Uterus (tissue), 3 donors: ENCODE measurements at regions not wholly inside any gene's neighbourhood (a gene's known extent, or its start where the extent isn't known, plus 50 kb on each side); places are given as distances from the start of the nearest gene placed in this dataset.
"Not testable (repeated sequence)": the region's sequence is repeated elsewhere in the genome, so short reads cannot be mapped to it uniquely, and the experiment has no call there.

ENCODE experiments used
- DNase-seq, 2 donors: peaks; one replicate each; pipeline ENCODE4 v3.0.0-alpha.2; 2019 to 2020
- H3K27ac ChIP-seq, 2 donors: fragments of 200-600 bp; sonication (generic); 1 replicate in 1 of 2; 2 replicates in 1 of 2; pipeline ENCODE4 v1.5.1; 2016 to 2018
- H3K27me3 ChIP-seq, 2 donors: fragments of 200-600 bp; sonication (generic); one replicate each; pipeline ENCODE4 v1.5.1; 2018 to 2019; ENCODE audit warnings: control low read depth in 1 of 2
- H3K36me3 ChIP-seq, 2 donors: fragments of 200-600 bp; sonication (generic); one replicate each; pipeline ENCODE4 v1.5.1; 2019; ENCODE audit warnings: control low read depth in 1 of 2
- H3K4me1 ChIP-seq, 2 donors: fragments of 200-600 bp; sonication (generic); one replicate each; pipeline ENCODE4 v1.5.1; 2018 to 2019; ENCODE audit warnings: control low read depth in 1 of 2
- H3K4me3 ChIP-seq, 2 donors: fragments of 200-600 bp; sonication (generic); 1 replicate in 1 of 2; 2 replicates in 1 of 2; pipeline ENCODE4 v1.5.1; 2018 to 2019; ENCODE audit warnings: mild to moderate bottlenecking in 1 of 2
- H3K9me3 ChIP-seq, 2 donors: fragments of 200-600 bp; sonication (generic); one replicate each; pipeline ENCODE4 v1.5.1; 2019; ENCODE audit warnings: control low read depth in 1 of 2
- intact Hi-C: fragments of 100-400 bp; cut with DNase I; formaldehyde crosslinking; loops from one replicate; pipeline ENCODE4 v1.15.1; 2023; ENCODE audit warnings: low total_unique reads
- donor health status: DM: yes; HTN: yes; CAD: no.

- intact Hi-C loops, H3K9me3 ChIP-seq, H3K4me1 ChIP-seq, H3K27ac ChIP-seq, DNase-seq, H3K4me3 ChIP-seq, H3K27me3 ChIP-seq, H3K36me3 ChIP-seq: not testable (repeated sequence)
Measured at GRCh38 chr1:206256935-206257334, 53.6 kb downstream of the SRGAP2 start.

- H3K4me3 ChIP-seq, H3K27ac ChIP-seq, intact Hi-C loops, DNase-seq, H3K4me1 ChIP-seq, H3K36me3 ChIP-seq, H3K9me3 ChIP-seq, H3K27me3 ChIP-seq: not testable (repeated sequence)
Measured at GRCh38 chr1:206261473-206261872, 58.1 kb downstream of the SRGAP2 start.

- H3K27me3 ChIP-seq, DNase-seq, H3K36me3 ChIP-seq, H3K4me1 ChIP-seq, H3K9me3 ChIP-seq, H3K4me3 ChIP-seq, intact Hi-C loops, H3K27ac ChIP-seq: not testable (repeated sequence)
Measured at GRCh38 chr1:206262424-206262823, 59.1 kb downstream of the SRGAP2 start.

- DNase-seq, H3K27me3 ChIP-seq, H3K36me3 ChIP-seq, intact Hi-C loops, H3K4me3 ChIP-seq, H3K9me3 ChIP-seq, H3K27ac ChIP-seq, H3K4me1 ChIP-seq: not testable (repeated sequence)
Measured at GRCh38 chr1:206264916-206265315, 61.6 kb downstream of the SRGAP2 start.

- intact Hi-C loops = not testable (repeated sequence)
Measured at GRCh38 chr1:206271153-206271552, 67.8 kb downstream of the SRGAP2 start.

DNA sequence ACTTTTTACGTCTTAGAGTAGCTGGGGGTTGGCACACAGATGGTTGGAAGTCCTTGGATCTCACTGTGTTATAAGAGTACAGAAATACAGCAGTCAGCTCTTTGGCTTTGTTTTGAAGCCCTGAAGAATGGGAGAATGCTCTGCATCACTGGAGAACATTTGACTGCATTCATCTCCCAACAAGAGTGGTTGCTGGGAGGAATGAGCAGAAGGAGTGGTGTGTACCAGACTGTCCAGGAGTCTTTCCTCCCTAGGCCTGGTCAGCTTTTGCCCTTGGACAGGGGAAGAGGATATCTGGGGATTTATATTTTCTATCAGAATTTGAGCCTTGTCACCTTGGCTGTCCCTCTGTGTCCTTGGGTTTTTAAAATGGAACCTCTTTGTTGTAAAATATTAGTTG is 69.8 kb downstream of the SRGAP2 start:
- DNase-seq, intact Hi-C loops, H3K4me1 ChIP-seq, H3K9me3 ChIP-seq, H3K36me3 ChIP-seq, H3K4me3 ChIP-seq, H3K27me3 ChIP-seq, H3K27ac ChIP-seq: not testable (repeated sequence)

More at GRCh38 chr1:206271153-206271552, 67.8 kb downstream of the SRGAP2 start:
- not testable (repeated sequence) for H3K4me1 ChIP-seq, DNase-seq, H3K36me3 ChIP-seq, H3K9me3 ChIP-seq, H3K27ac ChIP-seq, H3K4me3 ChIP-seq, H3K27me3 ChIP-seq

- H3K27me3 ChIP-seq, H3K4me3 ChIP-seq, H3K4me1 ChIP-seq, DNase-seq, H3K27ac ChIP-seq, H3K9me3 ChIP-seq, H3K36me3 ChIP-seq, intact Hi-C loops: not testable (repeated sequence)
Measured at GRCh38 chr1:206276143-206276542, 72.8 kb downstream of the SRGAP2 start.

GRCh38 chr1:206278683-206279082 is 75.3 kb downstream of the SRGAP2 start:
- H3K27ac ChIP-seq, H3K36me3 ChIP-seq, DNase-seq, H3K9me3 ChIP-seq, H3K4me1 ChIP-seq, H3K27me3 ChIP-seq, H3K4me3 ChIP-seq, intact Hi-C loops: not testable (repeated sequence)

DNA sequence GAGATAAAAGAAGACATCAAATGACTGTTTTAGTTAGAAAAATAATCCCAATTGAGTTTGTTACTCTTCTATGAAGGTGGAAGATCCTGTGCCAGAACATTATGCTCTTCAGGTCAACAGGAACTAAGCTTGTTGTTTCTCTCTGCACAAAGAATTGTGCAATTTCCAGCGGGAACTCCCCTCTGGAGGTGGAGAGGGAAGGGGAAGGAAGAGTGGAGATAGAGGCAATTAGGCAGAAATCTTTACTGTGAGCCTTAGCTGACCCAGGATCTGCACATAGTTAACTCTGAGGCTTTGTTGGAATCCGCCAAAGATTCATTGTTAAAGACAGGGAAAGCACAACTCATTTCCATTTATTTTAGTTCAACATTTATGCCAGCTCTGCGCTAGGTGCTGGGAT is 77.3 kb downstream of the SRGAP2 start:
- H3K36me3 ChIP-seq, H3K4me1 ChIP-seq, DNase-seq, H3K9me3 ChIP-seq, H3K27ac ChIP-seq, H3K27me3 ChIP-seq, H3K4me3 ChIP-seq, intact Hi-C loops: not testable (repeated sequence)

GRCh38 chr1:206281912-206282654 is 78.7 kb downstream of the SRGAP2 start:
- intact Hi-C loops, H3K27ac ChIP-seq, H3K4me3 ChIP-seq, H3K9me3 ChIP-seq, H3K27me3 ChIP-seq, DNase-seq, H3K36me3 ChIP-seq, H3K4me1 ChIP-seq: not testable (repeated sequence)

- H3K27ac ChIP-seq, H3K4me1 ChIP-seq, H3K27me3 ChIP-seq, H3K9me3 ChIP-seq, H3K4me3 ChIP-seq, DNase-seq, H3K36me3 ChIP-seq, intact Hi-C loops: not testable (repeated sequence)
Measured at GRCh38 chr1:206285024-206285960, 82.0 kb downstream of the SRGAP2 start.

DNA sequence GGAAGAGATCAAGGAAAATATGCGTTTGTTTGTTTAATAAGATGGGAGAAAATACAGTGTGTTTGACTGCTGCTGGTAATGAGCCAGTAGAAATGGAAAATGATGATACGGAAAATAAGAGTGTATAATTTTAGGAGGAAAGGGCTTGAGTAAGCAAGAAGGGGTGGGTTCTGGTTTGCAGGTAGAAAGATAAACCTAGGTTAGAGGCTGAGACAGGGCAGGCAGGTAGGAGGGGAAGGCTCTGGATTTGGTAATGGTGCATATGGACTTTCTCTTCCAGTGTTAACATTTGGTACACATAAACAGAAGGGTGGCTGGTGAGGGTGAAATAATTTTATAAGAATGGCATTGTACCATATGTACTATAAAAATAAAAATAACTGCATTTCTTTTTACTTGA is 84.4 kb downstream of the SRGAP2 start:
- H3K4me3 ChIP-seq, H3K4me1 ChIP-seq, H3K27me3 ChIP-seq, H3K36me3 ChIP-seq, H3K9me3 ChIP-seq, H3K27ac ChIP-seq, intact Hi-C loops, DNase-seq: not testable (repeated sequence)

- H3K36me3 ChIP-seq, H3K9me3 ChIP-seq, H3K27ac ChIP-seq, H3K27me3 ChIP-seq, DNase-seq, intact Hi-C loops, H3K4me1 ChIP-seq, H3K4me3 ChIP-seq: not testable (repeated sequence)
Measured at GRCh38 chr1:206288453-206288852, 85.1 kb downstream of the SRGAP2 start.
